WERI-Rb-1 (cell line): ENCODE measurements at regions not wholly inside any gene's neighbourhood (a gene's known extent, or its start where the extent isn't known, plus 50 kb on each side); places are given as distances from the start of the nearest gene placed in this dataset.

Source experiments
- DNase-seq: peaks from one replicate; pipeline ENCODE4 v3.0.0-alpha.2; 2020
- H3K27ac ChIP-seq: fragments of 250-450 bp; sonication (Bioruptor Pico); 2 replicates; pipeline ENCODE4 v1.5.1; 2020; ENCODE audit warnings: mild to moderate bottlenecking, moderate library complexity
- H3K27me3 ChIP-seq: fragments of 250-450 bp; sonication (Bioruptor Pico); 2 replicates; pipeline ENCODE4 v1.5.1; 2021; ENCODE audit warnings: mild to moderate bottlenecking, low read depth, moderate library complexity; ENCODE audit not compliant: insufficient read depth, severe bottlenecking
- H3K36me3 ChIP-seq: fragments of 250-450 bp; sonication (Bioruptor Pico); 2 replicates; pipeline ENCODE4 v1.5.1; 2020; ENCODE audit warnings: mild to moderate bottlenecking, moderate library complexity
- H3K4me3 ChIP-seq: 2 replicates; pipeline ENCODE4 v1.5.1; 2011; ENCODE audit warnings: low read depth, mild to moderate bottlenecking, control low read depth, low read length
- H3K9me3 ChIP-seq: fragments of 250-450 bp; sonication (Bioruptor Pico); 2 replicates; pipeline ENCODE4 v1.5.1; 2021; ENCODE audit warnings: mild to moderate bottlenecking, moderate library complexity; ENCODE audit not compliant: severe bottlenecking
- TF ChIP-seq, protein P1 (sequence below): IDR thresholded peaks from 2 replicates; pipeline ENCODE4 v1.5.1; 2011; ENCODE audit warnings: low read depth, mild to moderate bottlenecking, control low read depth, inconsistent platforms, low read length

DNA sequence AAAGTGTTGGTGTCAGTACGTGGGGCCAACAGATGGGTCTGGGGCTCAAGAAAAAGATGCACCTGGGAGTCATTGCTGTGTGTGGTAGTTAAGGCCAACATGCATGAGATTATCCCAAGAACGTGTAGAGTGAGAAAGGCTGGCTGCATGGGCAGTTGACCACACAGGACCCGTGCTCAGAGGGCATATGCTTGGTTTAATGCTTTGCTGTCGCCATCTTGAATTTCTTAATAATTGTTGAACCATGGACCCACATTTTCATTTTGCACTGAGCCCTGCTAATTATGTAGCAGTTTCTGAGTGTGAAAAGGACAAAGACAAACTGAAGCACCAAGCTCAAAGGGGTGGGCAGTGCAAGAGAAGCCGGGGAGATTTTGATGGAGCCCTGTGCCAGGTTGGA lies 148.1 kb downstream of the CYP26B1 start:
- TF ChIP-seq, protein P1, sequence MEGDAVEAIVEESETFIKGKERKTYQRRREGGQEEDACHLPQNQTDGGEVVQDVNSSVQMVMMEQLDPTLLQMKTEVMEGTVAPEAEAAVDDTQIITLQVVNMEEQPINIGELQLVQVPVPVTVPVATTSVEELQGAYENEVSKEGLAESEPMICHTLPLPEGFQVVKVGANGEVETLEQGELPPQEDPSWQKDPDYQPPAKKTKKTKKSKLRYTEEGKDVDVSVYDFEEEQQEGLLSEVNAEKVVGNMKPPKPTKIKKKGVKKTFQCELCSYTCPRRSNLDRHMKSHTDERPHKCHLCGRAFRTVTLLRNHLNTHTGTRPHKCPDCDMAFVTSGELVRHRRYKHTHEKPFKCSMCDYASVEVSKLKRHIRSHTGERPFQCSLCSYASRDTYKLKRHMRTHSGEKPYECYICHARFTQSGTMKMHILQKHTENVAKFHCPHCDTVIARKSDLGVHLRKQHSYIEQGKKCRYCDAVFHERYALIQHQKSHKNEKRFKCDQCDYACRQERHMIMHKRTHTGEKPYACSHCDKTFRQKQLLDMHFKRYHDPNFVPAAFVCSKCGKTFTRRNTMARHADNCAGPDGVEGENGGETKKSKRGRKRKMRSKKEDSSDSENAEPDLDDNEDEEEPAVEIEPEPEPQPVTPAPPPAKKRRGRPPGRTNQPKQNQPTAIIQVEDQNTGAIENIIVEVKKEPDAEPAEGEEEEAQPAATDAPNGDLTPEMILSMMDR = no peak
- Histone ChIP-seq H3K27ac (no peak overlapping the region), H3K27me3 (no peaks in the 10 kb centered on the region), H3K9me3 (no peaks in the 10 kb centered on the region), H3K4me3 (no peak overlapping the region), H3K36me3 (no peaks in the 10 kb centered on the region)
- DNase-seq = no peak

DNA sequence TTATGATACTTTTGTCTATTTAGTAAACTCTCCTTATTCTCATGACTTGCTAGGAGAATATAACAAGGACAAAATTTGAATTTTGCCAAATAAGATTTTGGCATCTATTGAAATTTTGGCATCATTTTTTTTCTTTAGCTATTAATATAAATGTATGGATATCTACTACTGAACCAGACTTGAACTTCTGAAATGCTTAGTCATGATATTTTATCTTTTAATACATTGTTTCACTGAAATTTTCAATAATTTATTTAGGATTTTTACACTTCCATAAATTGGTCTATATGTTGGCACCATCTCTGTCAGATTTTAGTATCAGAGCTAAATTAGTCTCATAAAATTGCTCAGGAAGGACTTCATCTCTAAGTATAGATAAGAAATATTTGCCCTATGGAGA lies 149.8 kb downstream of the CYP26B1 start:
- no peak for DNase-seq
- TF ChIP-seq, protein P1 = no peak

DNA sequence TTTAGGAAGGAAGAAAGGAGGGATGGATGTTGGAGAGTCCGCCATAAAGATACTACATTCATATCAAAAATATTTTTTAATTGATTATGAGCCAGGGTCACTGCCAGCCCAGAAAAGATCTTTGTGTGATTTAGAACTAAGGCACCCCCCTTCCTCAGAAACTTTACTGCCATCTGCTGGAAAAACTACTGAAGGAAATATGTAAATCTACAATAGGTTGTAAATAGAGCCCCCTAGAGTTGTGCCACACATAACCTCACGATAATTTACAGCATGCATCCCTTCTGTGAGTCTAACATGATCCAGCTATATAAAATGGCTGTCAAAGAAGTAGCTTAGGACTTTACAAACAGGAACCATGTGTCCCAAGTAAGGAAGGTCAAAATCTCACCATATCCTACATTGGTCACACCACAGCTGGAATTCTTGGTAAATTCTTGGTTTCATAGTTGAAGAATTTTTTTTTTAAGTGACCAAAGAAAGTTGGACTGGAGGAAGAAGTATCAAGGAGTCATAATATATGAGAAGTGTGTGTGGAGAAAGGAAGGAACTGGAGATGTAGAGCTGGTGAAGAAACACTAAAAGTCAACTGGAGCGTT lies 152.5 kb downstream of the CYP26B1 start:
- Histone ChIP-seq H3K9me3 (no peaks in the 10 kb centered on the region), H3K27me3 (no peaks in the 10 kb centered on the region), H3K4me3 (no peak overlapping the region), H3K27ac (no peak overlapping the region), H3K36me3 (no peaks in the 10 kb centered on the region)
- DNase-seq = no peak
- TF ChIP-seq, protein P1 = peak; percentile 34; the same call in 1 of the 2 replicates

More for the DNA sequence above, 149.8 kb downstream of the CYP26B1 start:
- no peak overlapping the region for H3K27ac ChIP-seq
- H3K27me3 ChIP-seq = no peaks in the 10 kb centered on the region
- H3K4me3 ChIP-seq = no peak overlapping the region
- H3K9me3 ChIP-seq = no peaks in the 10 kb centered on the region
- no peaks in the 10 kb centered on the region for H3K36me3 ChIP-seq

DNA sequence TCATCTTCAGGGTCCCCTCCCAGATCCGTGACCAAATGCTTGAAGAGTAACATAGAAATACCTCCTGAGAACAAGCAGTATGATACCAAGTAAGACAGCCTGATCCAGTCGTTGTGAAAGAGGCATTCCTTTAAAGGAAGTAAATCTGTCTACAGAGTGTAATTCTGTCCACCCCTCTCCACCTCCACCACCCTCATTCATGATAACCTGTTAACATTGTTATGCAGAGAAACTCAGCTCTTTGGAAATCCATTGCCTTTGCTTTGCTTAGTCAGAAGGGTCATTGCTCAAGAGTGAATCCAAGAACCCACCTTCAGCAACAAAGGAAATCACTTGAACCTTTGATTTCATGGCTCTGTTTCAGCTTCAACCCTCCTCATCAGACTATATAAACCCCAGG lies 155.6 kb downstream of the CYP26B1 start:
- DNase-seq = no peak
- TF ChIP-seq, protein P1 = no peak
- H3K9me3 ChIP-seq = no peaks in the 10 kb centered on the region
- no peak overlapping the region for H3K4me3 ChIP-seq
- no peak overlapping the region for H3K27ac ChIP-seq
- H3K27me3 ChIP-seq = no peaks in the 10 kb centered on the region
- H3K36me3 ChIP-seq = no peaks in the 10 kb centered on the region

DNA sequence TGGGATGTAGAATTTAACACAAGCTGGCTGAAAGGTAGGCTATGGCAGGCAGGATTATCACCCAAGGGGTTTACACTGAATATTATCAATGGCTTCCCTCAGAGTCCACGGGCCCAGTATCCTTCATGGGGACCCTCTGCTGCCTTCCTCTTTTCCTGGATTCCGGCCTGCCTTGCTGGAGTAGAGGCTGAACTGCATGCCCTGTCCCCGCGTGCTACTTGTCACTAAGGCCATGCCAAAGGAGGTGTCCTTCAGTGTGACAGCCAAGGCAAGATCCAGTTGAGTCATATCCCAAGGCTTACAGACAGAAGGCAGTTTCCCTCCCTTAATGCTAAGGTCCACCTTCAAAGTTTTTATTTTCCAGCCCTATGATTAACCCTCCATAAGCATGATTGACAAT lies 156.3 kb downstream of the CYP26B1 start:
- TF ChIP-seq, protein P1 = no peak
- no peaks in the 10 kb centered on the region for H3K36me3 ChIP-seq
- DNase-seq = no peak
- no peak overlapping the region for H3K27ac ChIP-seq
- no peak overlapping the region for H3K4me3 ChIP-seq
- H3K9me3 ChIP-seq = no peaks in the 10 kb centered on the region
- no peaks in the 10 kb centered on the region for H3K27me3 ChIP-seq

DNA sequence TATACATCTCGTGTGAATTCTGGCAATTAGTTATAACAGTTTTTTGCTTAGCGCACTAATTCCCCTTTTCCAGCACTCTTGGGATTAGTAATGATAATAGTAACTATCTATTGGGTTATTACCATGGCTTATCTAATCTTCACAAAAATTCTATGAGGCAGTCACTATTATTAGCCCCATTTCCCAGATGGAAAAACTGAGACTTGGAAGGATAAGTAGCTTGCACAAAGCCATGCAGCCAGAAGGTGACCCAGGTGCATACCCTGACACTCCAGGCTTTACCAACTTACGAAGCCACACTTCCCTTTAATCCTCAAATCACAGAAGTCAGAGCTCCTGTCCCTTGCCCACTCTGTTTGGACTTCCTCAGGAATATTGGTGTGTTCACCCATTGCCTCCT lies 156.8 kb downstream of the CYP26B1 start:
- DNase-seq = no peak
- no peaks in the 10 kb centered on the region for H3K36me3 ChIP-seq
- no peaks in the 10 kb centered on the region for H3K27me3 ChIP-seq
- no peaks in the 10 kb centered on the region for H3K9me3 ChIP-seq
- TF ChIP-seq, protein P1 = no peak
- H3K4me3 ChIP-seq = no peak overlapping the region
- H3K27ac ChIP-seq = no peak overlapping the region
